HepG2 (cell line): ENCODE measurements at regions not wholly inside any gene's neighbourhood (a gene's known extent, or its start where the extent isn't known, plus 50 kb on each side); places are given as distances from the start of the nearest gene placed in this dataset.

Source experiments
- ATAC-seq: fragments of 200-7000 bp; cut with Tn5 transposase; 3 replicates; pipeline ENCODE4 v1.9.1; 2020; ENCODE audit warnings: mild to moderate bottlenecking, moderate library complexity
- BruUV-seq: library from RNA; stranded (reverse); fragments of 400-500 nt; replicated peaks from 2 replicates; lab custom pipeline; 2021; lab: Mats Ljungman, UMichigan
- CTCF ChIA-PET: fragments of 300-600 bp; formaldehyde crosslinking; extraction: SDS; loops from one replicate; lab custom pipeline; 2021; ENCODE audit warnings: low total read pairs, inconsistent platforms, low intra/inter-chr PET ratio; lab: Yijun Ruan, JAX
- POLR2A ChIA-PET: fragments of 350-600 bp; sonication (Branson Sonifier 250); formaldehyde crosslinking; loops from one replicate; lab custom pipeline; 2020; ENCODE audit warnings: antibody characterized with exemption, inconsistent platforms; lab: Yijun Ruan, JAX
- DNase-seq: peaks from one replicate; pipeline ENCODE4 v3.0.0-alpha.2; 2015; ENCODE audit warnings: low spot score
- FAIRE-seq: peaks from 3 replicates; lab custom pipeline; 2011; peaks lifted over from hg19 to GRCh38; lab: Jason Lieb, UNC
- H2AFZ ChIP-seq: one replicate; pipeline ENCODE4 v1.6.1; 2011; ENCODE audit warnings: low read length, inconsistent platforms
- H3K27ac ChIP-seq: fragments of 300-600 bp; 3 replicates; pipeline ENCODE4 v1.8.0; 2011; ENCODE audit warnings: mixed run types, mild to moderate bottlenecking, mixed read lengths, low read length, inconsistent platforms; ENCODE audit not compliant: insufficient read depth; ENCODE audit errors: extremely low read length
- H3K27me3 ChIP-seq, 2 experiments: fragments of 200-600 bp in 1 of 2; 2 replicates in 1 of 2; 3 replicates in 1 of 2; pipeline versions ENCODE4 v1.6.0 to v1.8.0; 2011; ENCODE audit warnings: low read length in 2 of 2, mild to moderate bottlenecking in 2 of 2, moderate library complexity in 2 of 2, inconsistent platforms in 1 of 2; ENCODE audit not compliant: insufficient read depth in 2 of 2, control insufficient read depth in 1 of 2
- H3K36me3 ChIP-seq, 2 experiments: fragments of 200-600 bp in 1 of 2; replicated peaks in 1 of 2; 2 replicates in 1 of 2; 3 replicates in 1 of 2; pipeline versions ENCODE4 v1.5.1 to v1.8.0; 2011; ENCODE audit warnings: low read length in 2 of 2, inconsistent platforms in 1 of 2; ENCODE audit not compliant: insufficient read depth in 2 of 2, control insufficient read depth in 1 of 2
- H3K4me1 ChIP-seq: 2 replicates; pipeline ENCODE4 v1.5.1; 2012; ENCODE audit warnings: low read length, inconsistent platforms; ENCODE audit not compliant: insufficient read depth
- H3K4me2 ChIP-seq: 2 replicates; pipeline ENCODE4 v1.6.0; 2011; ENCODE audit warnings: low read depth, low read length, inconsistent platforms
- H3K4me3 ChIP-seq, 3 experiments: fragments of 200-600 bp in 1 of 3; sonication (generic), shearing (Covaris generic) in 1 of 3; replicated peaks in 1 of 3; 2 replicates each; pipeline ENCODE4 v1.5.1; 2011 to 2016; ENCODE audit warnings: low read length in 3 of 3, inconsistent platforms in 2 of 3, low read depth in 2 of 3, mild to moderate bottlenecking in 2 of 3, control low read depth in 1 of 3, mixed read lengths in 1 of 3; ENCODE audit not compliant: insufficient read depth in 1 of 3
- H3K79me2 ChIP-seq: one replicate; pipeline ENCODE4 v1.6.1; 2011; ENCODE audit warnings: low read length, inconsistent platforms; ENCODE audit not compliant: insufficient read depth
- H3K9ac ChIP-seq: 2 replicates; pipeline ENCODE4 v1.6.0; 2011; ENCODE audit warnings: mild to moderate bottlenecking, low read depth, low read length, inconsistent platforms; ENCODE audit not compliant: insufficient read depth
- H3K9me3 ChIP-seq: 2 replicates; pipeline ENCODE4 v1.5.1; 2012; ENCODE audit warnings: mild to moderate bottlenecking, low read length
- H4K20me1 ChIP-seq: 2 replicates; pipeline ENCODE4 v1.6.0; 2011; ENCODE audit warnings: inconsistent platforms, mild to moderate bottlenecking, low read length, moderate library complexity; ENCODE audit not compliant: insufficient read depth
- ARNT2 ChIP-seq: sonication (generic); formaldehyde crosslinking; IDR thresholded peaks from 2 replicates; pipeline ENCODE4 v1.8.0; 2022; ENCODE audit warnings: mild to moderate bottlenecking, low read depth, missing genetic modification reagents, moderate library complexity
- DNMT1 ChIP-seq: sonication (generic); formaldehyde crosslinking; IDR thresholded peaks from 2 replicates; pipeline ENCODE4 v1.5.1; 2020; ENCODE audit warnings: mild to moderate bottlenecking, missing genetic modification reagents
- HNRNPH1 ChIP-seq: fragments of 200-400 bp; formaldehyde crosslinking; optimal IDR thresholded peaks from 2 replicates; pipeline ENCODE3; 2017; ENCODE audit warnings: mild to moderate bottlenecking, low read depth, low read length
- MLLT10 ChIP-seq: sonication (generic); formaldehyde crosslinking; IDR thresholded peaks from 2 replicates; pipeline ENCODE4 v1.4.0; 2020; ENCODE audit warnings: missing genetic modification reagents
- MTF1 ChIP-seq: sonication (generic); formaldehyde crosslinking; IDR thresholded peaks from 2 replicates; pipeline ENCODE4 v1.5.0; 2020; ENCODE audit warnings: missing genetic modification reagents
- MYC ChIP-seq: sonication (generic); formaldehyde crosslinking; IDR thresholded peaks from 2 replicates; pipeline ENCODE4 v1.9.0; 2021; ENCODE audit warnings: missing genetic modification reagents, borderline replicate concordance
- RAD21 ChIP-seq: fragments of 450-650 bp; formaldehyde crosslinking; IDR thresholded peaks from 2 replicates; pipeline ENCODE4 v1.5.0; 2020; ENCODE audit warnings: mild to moderate bottlenecking
- TAF15 ChIP-seq: fragments of 200-400 bp; formaldehyde crosslinking; IDR thresholded peaks from one replicate; pipeline ENCODE4 v1.6.1; 2018; ENCODE audit warnings: mild to moderate bottlenecking, low read depth, low read length; ENCODE audit not compliant: poor library complexity, severe bottlenecking
- TARDBP ChIP-seq: sonication (generic); formaldehyde crosslinking; IDR thresholded peaks from 2 replicates; pipeline ENCODE4 v1.8.0; 2022; ENCODE audit warnings: mild to moderate bottlenecking, missing genetic modification reagents
- TBX3 ChIP-seq: fragments of 450-650 bp; IDR thresholded peaks from 2 replicates; pipeline ENCODE4 v1.6.1; 2017; ENCODE audit warnings: antibody characterized with exemption, mild to moderate bottlenecking, inconsistent platforms, borderline replicate concordance
- ZMAT5 ChIP-seq: sonication (generic); formaldehyde crosslinking; IDR thresholded peaks from 2 replicates; pipeline ENCODE4 v1.5.0; 2020; ENCODE audit warnings: mild to moderate bottlenecking, low read depth, missing genetic modification reagents, borderline replicate concordance
- ZNF205 ChIP-seq: IDR thresholded peaks from 2 replicates; pipeline ENCODE4 v1.6.1; 2018; ENCODE audit warnings: missing biosample characterization, missing genetic modification reagents
- ZNF276 ChIP-seq: sonication (generic); formaldehyde crosslinking; IDR thresholded peaks from 2 replicates; pipeline ENCODE4 v1.4.0; 2020; ENCODE audit warnings: mild to moderate bottlenecking, low read depth, missing genetic modification reagents
- ZNF329 ChIP-seq: sonication (generic); formaldehyde crosslinking; IDR thresholded peaks from 2 replicates; pipeline ENCODE4 v1.9.0; 2021; ENCODE audit warnings: low read depth, mild to moderate bottlenecking, missing genetic modification reagents
- ZNF44 ChIP-seq: sonication (generic); formaldehyde crosslinking; IDR thresholded peaks from 2 replicates; pipeline ENCODE4 v1.5.1; 2020; ENCODE audit warnings: mild to moderate bottlenecking, missing genetic modification reagents
- ZNF639 ChIP-seq: conservative IDR thresholded peaks from 2 replicates; pipeline ENCODE4 v1.6.1; 2018; ENCODE audit warnings: missing genetic modification reagents
- ZNF850 ChIP-seq: sonication (generic); formaldehyde crosslinking; conservative IDR thresholded peaks from 2 replicates; pipeline ENCODE4 v1.9.0; 2021; ENCODE audit warnings: mild to moderate bottlenecking, missing genetic modification reagents
- ZSCAN12 ChIP-seq: sonication (generic); formaldehyde crosslinking; IDR thresholded peaks from 2 replicates; pipeline ENCODE4 v1.9.0; 2021; ENCODE audit warnings: mild to moderate bottlenecking, missing genetic modification reagents
- WGBS: methylation state at CpG from one replicate; pipeline ENCODE4 v1.1.6; 2017; ENCODE audit warnings: low lambda C conversion rate; 5-methylcytosine and 5-hydroxymethylcytosine counted together
- in situ Hi-C: cut with HindIII; loops from 2 replicates; pipeline ENCODE4 v1.10.0; 2017; ENCODE audit warnings: low pct_unique_long_range_greater_than_20kb; ENCODE audit not compliant: extremely low pct_ligation_motif_present
- intact Hi-C: fragments of 100-400 bp; cut with micrococcal nuclease; formaldehyde crosslinking; loops from one replicate; pipeline ENCODE4 v1.10.0; 2022; ENCODE audit not compliant: unreplicated experiment

GRCh38 chr9:22265534-22265933 is 181.1 kb upstream of the DMRTA1 start (continued):
- no peak for TF ChIP-seq MYC (CRISPR knock-in tag)
- no peak for TF ChIP-seq ARNT2

GRCh38 chr9:22274477-22274876 is 172.1 kb upstream of the DMRTA1 start:
- Histone ChIP-seq H2AFZ (no peak overlapping the region), H3K27me3 (no peaks in the 10 kb centered on the region), H3K27ac (no peak overlapping the region), H3K4me1 (no peaks in the 10 kb centered on the region), H3K4me3 (no peak overlapping the region), H3K9ac (no peak overlapping the region), H3K4me2 (no peak overlapping the region), H3K79me2 (no peaks in the 10 kb centered on the region), H3K9me3 (no peaks in the 10 kb centered on the region), H4K20me1 (no peaks in the 10 kb centered on the region), H3K36me3 (no peaks in the 10 kb centered on the region)
- WGBS = 29% methylated on average over 1 of the region's 2 CpGs
- BruUV-seq = no TSS peak
- intact Hi-C loops (no loop called here), in situ Hi-C loops (no loop called here)
- ATAC-seq (no peak), FAIRE-seq (no peak), DNase-seq (no peak)
- ChIA-PET POLR2A (no interaction called here), CTCF (no interaction called here)
- TF ChIP-seq MLLT10 (no peak), ZNF639 (CRISPR knock-in tag) (no peak), HNRNPH1 (no peak), DNMT1 (CRISPR knock-in tag) (no peak), RAD21 (CRISPR knock-in tag) (no peak), ZNF205 (CRISPR knock-in tag) (no peak), ZSCAN12 (CRISPR knock-in tag) (no peak), ZNF329 (no peak), TBX3 (no peak), ZNF44 (no peak), TAF15 (no peak), ZNF850 (CRISPR knock-in tag) (no peak), ZNF276 (CRISPR knock-in tag) (no peak), TARDBP (CRISPR knock-in tag) (no peak), ZMAT5 (CRISPR knock-in tag) (no peak), MTF1 (CRISPR knock-in tag) (no peak)
